MG63 (cell line): ENCODE measurements at regions not wholly inside any gene's neighbourhood (a gene's known extent, or its start where the extent isn't known, plus 50 kb on each side); places are given as distances from the start of the nearest gene placed in this dataset.

Experiments used
- DNase-seq: peaks from one replicate; pipeline ENCODE4 v3.0.0-alpha.2; 2020
- H3K27me3 ChIP-seq: fragments of 250-450 bp; sonication (Bioruptor Pico); 2 replicates; pipeline ENCODE4 v1.5.1; 2020; ENCODE audit warnings: mild to moderate bottlenecking, moderate library complexity
- H3K36me3 ChIP-seq: fragments of 250-450 bp; sonication (Bioruptor Pico); 2 replicates; pipeline ENCODE4 v1.5.1; 2020; ENCODE audit warnings: mild to moderate bottlenecking, moderate library complexity
- H3K4me3 ChIP-seq: fragments of 250-450 bp; sonication (Bioruptor Pico); 2 replicates; pipeline ENCODE4 v1.5.1; 2020; ENCODE audit warnings: mild to moderate bottlenecking, moderate library complexity
- H3K9me3 ChIP-seq: fragments of 250-450 bp; sonication (Bioruptor Pico); 2 replicates; pipeline ENCODE4 v1.5.1; 2020; ENCODE audit warnings: mild to moderate bottlenecking, moderate library complexity

DNA sequence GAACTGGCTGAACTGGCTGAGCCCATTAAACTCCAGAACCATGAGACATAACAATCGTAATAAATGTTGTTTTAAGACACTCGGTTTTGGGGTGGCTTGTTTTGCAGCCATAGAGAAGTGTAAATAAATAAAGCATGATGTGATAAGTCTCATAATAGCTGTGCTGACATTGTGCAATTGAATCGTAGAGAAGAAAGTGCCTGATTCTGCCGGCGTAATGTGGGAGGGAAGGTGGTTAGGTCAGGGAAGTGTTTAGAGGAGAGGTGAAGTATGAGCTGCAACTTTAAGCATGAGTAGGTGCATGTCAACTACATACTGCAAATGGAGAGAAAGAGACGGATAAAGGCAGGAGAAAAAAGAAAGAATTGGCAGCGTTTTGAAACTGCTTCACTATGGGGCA lies 217.1 kb downstream of the BLID start:
- no peaks in the 10 kb centered on the region for H3K36me3 ChIP-seq
- no peaks in the 10 kb centered on the region for H3K9me3 ChIP-seq
- H3K27me3 ChIP-seq: no peaks in the 10 kb centered on the region
- no peak for DNase-seq
- no peak overlapping the region for H3K4me3 ChIP-seq

DNA sequence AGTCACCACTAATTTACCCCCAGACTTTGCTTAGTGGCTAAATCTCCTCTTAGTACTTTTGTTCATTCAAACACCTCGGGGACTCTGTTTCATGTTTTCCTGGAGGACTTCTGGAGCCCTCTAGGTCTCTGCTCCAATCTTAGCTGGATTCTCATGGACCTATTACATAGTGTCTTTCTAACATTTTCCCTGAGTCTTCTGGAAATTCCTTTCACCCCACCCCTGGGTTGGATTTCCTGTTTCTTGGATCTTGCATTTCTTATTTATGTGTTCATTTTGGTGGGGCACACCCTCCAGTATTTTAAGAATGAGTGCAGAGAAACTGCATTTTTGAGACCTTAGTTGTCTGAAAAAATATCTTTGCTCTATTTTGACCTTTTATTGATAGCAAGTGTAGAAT lies 220.1 kb downstream of the BLID start:
- H3K4me3 ChIP-seq: no peak overlapping the region
- no peaks in the 10 kb centered on the region for H3K9me3 ChIP-seq
- H3K36me3 ChIP-seq: no peaks in the 10 kb centered on the region
- peak; percentile 20 for DNase-seq
- H3K27me3 ChIP-seq: no peaks in the 10 kb centered on the region

DNA sequence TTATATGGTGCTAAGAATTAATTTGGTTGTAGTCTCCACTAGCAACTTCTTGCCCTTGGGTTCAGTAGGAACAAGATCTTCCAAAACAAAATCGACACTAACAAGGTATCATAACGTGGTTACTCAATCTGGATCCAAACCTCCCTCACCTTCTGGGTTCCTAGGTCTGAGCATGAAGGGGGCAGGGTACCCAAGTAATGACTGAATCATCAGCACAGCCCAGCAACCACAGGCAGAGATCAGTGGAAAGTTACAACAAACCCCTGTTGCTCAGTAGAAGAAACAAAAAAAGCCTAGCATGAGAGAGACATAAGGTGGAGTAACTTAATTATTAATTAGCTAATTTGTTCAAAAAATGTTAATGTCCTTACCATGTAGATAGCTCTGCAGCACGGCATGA lies 221.4 kb downstream of the BLID start:
- DNase-seq: peak; percentile 13
- Histone ChIP-seq H3K27me3 (no peaks in the 10 kb centered on the region), H3K9me3 (no peaks in the 10 kb centered on the region), H3K4me3 (no peak overlapping the region), H3K36me3 (no peaks in the 10 kb centered on the region)

DNA sequence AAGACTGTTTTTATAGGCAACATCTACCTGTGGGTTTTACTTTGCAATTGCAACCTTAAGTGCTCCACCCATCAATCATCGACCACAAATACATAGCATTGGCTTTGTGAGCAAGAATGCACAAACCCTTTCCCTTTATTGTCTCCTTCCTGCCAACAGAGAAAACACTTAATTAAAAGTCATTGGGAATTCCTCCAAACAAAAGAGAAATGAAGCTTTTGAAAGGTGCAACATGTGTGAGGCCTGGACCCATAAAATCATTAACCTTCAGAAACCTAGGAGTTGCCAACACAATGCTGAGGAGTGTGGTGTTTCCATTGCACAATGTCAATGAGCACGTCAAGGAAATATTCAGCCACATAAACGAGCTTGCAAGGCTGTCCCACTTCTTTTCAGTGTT lies 223.2 kb downstream of the BLID start:
- H3K27me3 ChIP-seq: no peaks in the 10 kb centered on the region
- H3K9me3 ChIP-seq: no peaks in the 10 kb centered on the region
- no peak for DNase-seq
- no peak overlapping the region for H3K4me3 ChIP-seq
- H3K36me3 ChIP-seq: no peaks in the 10 kb centered on the region

DNA sequence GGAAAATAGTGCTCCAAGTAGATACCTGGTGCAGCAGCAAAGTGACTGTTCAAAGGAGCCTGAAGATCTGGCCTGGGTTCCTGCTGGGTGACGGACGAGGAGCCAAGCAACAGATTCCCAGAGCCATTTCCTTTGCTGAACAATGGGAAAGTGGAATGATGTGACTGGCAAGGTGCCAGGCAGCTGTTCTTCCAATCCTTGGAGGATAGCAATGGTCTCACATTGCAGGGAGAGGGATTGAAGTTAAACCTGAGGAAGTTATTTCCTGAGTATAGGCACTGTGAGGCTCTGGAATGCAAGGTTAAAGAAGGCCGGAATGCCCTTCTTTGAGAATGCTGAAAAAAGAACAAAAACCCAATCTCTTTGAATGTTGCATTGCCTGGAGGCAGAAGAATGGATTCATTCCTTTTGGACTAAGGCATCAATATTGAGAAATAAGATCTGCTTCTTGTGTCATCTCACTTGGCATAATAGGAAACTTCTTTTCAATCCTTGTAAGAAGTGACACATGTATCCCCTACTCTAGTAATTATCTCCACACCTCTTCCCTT lies 223.8 kb downstream of the BLID start:
- DNase-seq: no peak
- Histone ChIP-seq H3K36me3 (no peaks in the 10 kb centered on the region), H3K4me3 (no peak overlapping the region), H3K27me3 (no peaks in the 10 kb centered on the region), H3K9me3 (no peaks in the 10 kb centered on the region)

DNA sequence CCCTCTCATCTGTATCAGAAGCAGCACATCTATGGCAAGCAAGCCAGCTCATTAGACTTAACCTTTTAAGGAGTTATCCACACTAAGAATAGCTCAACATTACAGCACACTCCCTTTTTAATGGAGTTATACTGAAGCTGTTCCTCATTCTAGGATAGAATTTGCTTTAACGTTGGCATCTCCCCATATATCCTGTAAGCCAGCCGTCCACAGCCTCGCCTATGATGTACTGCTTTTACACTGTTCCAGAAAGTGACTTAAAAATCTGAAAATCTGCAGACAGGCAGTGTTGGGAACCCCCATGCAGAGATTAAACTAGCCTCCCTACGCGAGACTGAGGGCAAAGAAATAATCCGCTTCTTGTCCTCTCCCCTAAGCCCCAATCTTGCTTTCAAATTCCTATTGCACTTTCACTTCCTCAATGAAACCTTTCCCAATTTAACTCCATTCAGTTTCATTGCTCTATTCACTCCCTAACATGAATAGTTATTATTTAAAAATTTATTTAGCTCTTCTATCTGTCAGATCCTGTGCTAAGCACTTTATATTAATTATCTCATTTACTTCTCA lies 225.0 kb downstream of the BLID start:
- no peak overlapping the region for H3K4me3 ChIP-seq
- no peak for DNase-seq
- H3K9me3 ChIP-seq: no peaks in the 10 kb centered on the region
- no peaks in the 10 kb centered on the region for H3K36me3 ChIP-seq
- no peaks in the 10 kb centered on the region for H3K27me3 ChIP-seq

DNA sequence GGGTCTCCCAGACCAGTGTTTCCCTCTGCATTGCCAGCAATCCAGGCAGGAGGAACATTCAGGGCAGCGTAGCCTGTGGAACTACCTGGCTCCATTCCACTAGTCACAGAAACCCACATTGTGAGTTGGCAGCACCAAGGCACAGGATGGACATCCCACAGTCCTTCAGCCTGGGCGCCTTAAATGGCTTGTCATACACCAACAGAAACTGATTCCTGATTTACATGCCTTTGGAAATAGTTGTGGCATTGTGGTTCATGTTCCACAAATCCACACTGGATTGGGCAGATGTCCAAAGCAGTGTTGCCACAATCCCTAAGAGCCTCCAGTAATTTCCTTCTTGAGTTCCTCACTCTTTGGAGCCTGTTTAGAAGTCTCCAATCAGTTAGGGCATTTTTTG lies 225.6 kb downstream of the BLID start:
- no peak overlapping the region for H3K4me3 ChIP-seq
- H3K27me3 ChIP-seq: no peaks in the 10 kb centered on the region
- DNase-seq: peak; percentile 49
- H3K9me3 ChIP-seq: no peaks in the 10 kb centered on the region
- no peaks in the 10 kb centered on the region for H3K36me3 ChIP-seq

DNA sequence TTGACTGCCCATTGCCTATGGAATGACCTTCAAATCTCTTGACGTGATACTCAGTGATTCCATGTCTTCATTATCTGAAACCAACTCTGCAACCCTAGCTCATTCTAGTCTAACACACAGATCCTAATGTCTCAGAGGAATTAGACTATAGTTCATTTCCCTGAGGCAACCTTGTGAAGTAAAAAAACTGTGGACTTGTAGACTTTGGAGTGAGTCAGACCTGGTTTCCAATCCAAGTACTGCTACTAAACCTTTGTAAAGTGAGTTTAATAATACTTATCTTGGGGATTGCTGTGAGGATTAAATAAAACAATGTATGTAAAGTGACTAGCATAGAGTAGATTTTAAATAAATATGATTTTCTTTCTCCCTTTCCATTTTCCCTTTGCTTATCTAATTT lies 226.1 kb downstream of the BLID start:
- DNase-seq: no peak

DNA sequence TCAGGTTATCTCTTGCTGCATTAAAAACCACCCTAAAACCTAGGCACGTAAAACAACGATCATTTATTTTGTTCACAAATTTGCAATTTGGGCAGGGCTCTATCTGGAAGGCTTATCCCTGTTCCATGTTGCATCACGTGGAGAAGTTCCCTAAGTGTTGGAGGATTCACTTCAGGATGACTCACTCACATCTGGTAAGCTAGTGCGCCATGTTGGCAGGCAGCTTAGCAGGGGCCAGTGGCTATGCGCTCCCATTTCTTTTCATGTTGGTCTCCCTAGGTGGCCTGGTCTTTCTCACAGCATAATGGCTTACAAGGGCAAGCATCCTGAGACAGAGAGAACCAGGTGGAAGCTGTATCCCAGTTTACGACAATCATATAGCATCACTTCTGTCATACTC lies 226.8 kb downstream of the BLID start:
- no peak overlapping the region for H3K4me3 ChIP-seq
- H3K36me3 ChIP-seq: no peaks in the 10 kb centered on the region
- H3K27me3 ChIP-seq: no peaks in the 10 kb centered on the region
- no peaks in the 10 kb centered on the region for H3K9me3 ChIP-seq
- peak; percentile 27 for DNase-seq

More for the DNA sequence above, 226.1 kb downstream of the BLID start:
- H3K27me3 ChIP-seq: no peaks in the 10 kb centered on the region
- H3K4me3 ChIP-seq: no peak overlapping the region
- H3K36me3 ChIP-seq: no peaks in the 10 kb centered on the region
- no peaks in the 10 kb centered on the region for H3K9me3 ChIP-seq

DNA sequence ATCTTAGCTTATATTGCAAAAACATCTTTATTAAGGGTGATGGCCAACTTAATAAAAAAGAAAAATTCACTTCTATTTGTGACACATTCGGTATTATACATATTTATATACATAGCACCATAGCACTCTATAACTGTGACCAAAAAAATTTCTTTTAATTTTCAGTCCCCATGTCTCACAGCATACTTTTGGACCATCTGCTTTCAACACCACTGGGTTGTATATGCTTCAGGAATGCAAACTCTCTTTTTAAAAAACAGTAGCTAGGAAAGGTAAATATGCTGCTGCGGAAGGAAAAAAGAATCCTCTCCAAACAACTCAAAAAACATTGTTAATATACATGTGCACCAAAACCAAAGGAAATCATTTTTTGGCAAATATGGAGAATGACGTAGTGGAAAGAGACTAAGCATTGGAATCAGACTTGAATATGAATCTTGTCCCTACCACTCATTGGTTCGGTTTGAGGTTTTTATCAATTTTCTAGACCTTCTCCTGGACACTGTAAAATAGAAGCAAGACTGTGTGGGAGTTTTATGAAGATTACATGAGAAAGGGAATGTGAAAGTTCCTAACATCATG lies 227.9 kb downstream of the BLID start:
- H3K9me3 ChIP-seq: no peaks in the 10 kb centered on the region
- no peak for DNase-seq
- no peak overlapping the region for H3K4me3 ChIP-seq
- no peaks in the 10 kb centered on the region for H3K27me3 ChIP-seq
- H3K36me3 ChIP-seq: no peaks in the 10 kb centered on the region

DNA sequence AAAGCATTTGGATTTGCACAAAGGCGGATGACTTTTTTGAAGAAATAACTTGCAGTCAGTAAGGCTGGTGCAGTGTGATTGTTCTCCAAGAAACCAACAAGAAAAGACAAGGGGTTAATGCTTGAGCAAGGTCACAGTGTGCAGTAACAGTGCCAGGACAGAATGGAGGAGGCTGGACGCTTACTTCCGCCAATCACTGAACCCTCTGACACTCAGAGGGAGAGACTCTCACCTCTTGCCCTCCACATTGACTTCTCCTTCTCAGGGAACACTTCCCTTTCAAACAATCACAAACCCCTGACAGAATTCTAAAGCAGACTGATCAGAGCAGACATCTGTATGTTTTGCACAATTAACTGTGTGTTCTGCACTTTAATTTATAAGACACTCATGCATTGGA lies 228.4 kb downstream of the BLID start:
- H3K36me3 ChIP-seq: no peaks in the 10 kb centered on the region
- DNase-seq: no peak
- H3K9me3 ChIP-seq: no peaks in the 10 kb centered on the region

DNA sequence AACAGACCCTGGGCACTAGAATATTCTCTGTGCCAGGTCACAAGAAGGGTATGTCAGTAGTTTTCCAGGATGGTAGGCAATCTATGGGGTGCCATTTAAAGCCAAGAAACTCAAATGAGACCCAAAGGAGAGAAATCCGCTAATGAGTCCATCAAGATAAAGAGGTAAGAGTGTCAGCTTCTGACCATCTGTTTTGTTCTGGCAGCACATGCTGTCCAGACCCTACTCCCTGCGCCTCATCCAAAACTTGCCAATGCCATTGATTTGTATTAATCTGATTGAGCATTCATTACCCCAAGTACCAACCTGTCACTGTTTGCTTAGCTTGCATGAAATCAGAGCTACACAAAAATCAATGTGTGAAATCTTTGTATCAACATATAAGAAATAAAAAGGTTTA lies 229.0 kb downstream of the BLID start:
- H3K4me3 ChIP-seq: no peak overlapping the region
- H3K9me3 ChIP-seq: no peaks in the 10 kb centered on the region
- H3K36me3 ChIP-seq: no peaks in the 10 kb centered on the region
- H3K27me3 ChIP-seq: no peaks in the 10 kb centered on the region
- no peak for DNase-seq

More for the DNA sequence above, 228.4 kb downstream of the BLID start:
- no peaks in the 10 kb centered on the region for H3K27me3 ChIP-seq
- H3K4me3 ChIP-seq: no peak overlapping the region

DNA sequence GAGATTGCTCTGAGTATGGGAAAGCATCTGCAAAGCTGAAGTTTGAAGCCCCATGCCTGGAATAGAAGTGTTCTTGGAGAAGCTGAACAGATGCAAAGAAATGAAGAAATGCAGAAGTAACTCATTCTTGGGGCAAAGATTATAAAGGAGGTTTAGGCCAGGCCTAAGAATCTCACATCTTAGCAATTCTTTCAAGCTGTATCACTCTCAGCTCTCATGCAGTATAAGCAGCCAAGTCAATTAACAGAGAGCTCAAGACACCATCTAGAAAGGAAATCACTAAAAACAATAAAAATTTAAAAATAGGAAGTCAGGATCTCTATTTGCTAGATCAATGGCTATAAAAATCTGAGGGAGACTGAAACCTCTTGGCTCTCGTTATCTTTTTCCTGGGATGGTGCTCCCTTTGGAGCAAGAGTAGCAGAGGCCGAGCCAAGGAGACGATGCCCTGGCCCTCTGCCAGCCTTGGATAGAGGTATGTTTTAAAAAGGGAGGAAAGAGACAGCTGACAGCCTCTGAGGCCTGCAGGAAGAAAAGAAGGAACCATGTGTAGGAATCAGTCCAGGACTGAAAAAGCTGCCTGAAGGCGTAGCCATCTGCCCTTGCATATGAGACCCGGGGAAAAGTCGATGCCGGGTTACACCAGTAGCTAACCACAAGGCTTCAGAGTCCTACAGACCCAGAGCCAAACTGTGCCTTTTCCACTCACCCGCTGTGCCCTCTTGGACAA lies 229.8 kb downstream of the BLID start:
- Histone ChIP-seq H3K27me3 (no peaks in the 10 kb centered on the region), H3K4me3 (no peak overlapping the region), H3K36me3 (no peaks in the 10 kb centered on the region), H3K9me3 (no peaks in the 10 kb centered on the region)
- DNase-seq: no peak

DNA sequence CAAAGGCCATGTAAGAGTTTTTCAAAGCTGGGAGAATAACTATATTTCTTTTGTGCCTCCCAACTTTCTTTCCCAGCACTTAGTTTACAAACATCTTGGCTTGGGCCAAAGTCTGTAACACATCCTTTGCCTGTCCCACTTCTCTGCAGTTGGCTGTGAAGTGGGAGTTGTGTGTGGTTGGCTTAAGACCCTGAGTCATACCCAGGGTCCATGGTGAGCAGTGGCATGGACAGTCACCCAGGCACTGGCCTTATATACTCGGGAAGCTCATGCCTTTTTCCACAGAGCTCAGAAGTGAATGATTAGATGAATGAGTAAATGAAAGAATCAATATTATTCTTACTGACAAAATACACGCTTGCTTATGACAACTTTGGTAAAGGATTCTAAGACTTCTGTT lies 231.4 kb downstream of the BLID start:
- H3K27me3 ChIP-seq: no peaks in the 10 kb centered on the region
- no peak overlapping the region for H3K4me3 ChIP-seq
- H3K36me3 ChIP-seq: no peaks in the 10 kb centered on the region
- no peaks in the 10 kb centered on the region for H3K9me3 ChIP-seq
- no peak for DNase-seq

DNA sequence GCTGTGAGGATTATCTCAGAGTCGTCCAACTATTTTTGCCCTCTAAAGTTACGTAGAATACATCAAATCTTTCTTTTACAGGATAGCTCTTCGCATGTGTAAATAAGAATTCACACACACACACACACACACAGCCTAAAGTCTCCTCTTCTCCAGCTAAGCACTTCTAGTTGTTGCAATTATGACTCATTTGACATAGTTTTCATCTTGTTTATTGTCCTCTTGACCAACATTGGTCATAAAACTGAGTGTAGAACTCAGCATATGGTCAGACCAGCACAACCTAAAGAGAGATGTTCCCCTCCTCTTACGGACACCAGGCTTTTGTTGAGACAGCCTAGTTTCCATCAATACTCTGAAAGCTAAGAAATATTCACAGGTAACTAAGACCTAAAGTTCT lies 234.2 kb downstream of the BLID start:
- H3K27me3 ChIP-seq: no peaks in the 10 kb centered on the region
- no peaks in the 10 kb centered on the region for H3K36me3 ChIP-seq
- DNase-seq: no peak
- no peak overlapping the region for H3K4me3 ChIP-seq
- no peaks in the 10 kb centered on the region for H3K9me3 ChIP-seq

DNA sequence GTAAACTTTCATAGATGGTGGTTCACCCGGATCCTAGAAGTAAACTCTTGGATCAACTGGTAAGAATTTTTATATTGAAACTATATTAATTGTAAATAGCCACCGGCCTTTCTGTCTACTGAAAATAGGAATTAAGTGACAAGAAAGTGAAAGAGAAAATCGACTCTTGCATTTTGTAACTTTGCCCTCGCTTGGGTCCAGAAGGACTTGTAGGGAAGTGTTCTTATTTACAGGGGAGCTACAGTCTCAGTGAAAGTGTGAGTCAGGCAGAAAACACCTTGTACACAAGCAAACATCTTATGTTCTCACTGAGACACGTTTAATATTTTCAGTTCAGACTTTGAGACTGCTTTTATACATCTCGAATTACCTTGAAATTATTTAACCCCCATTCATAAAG lies 238.9 kb downstream of the BLID start:
- Histone ChIP-seq H3K36me3 (no peaks in the 10 kb centered on the region), H3K9me3 (no peaks in the 10 kb centered on the region), H3K27me3 (no peaks in the 10 kb centered on the region), H3K4me3 (no peak overlapping the region)
- DNase-seq: no peak

DNA sequence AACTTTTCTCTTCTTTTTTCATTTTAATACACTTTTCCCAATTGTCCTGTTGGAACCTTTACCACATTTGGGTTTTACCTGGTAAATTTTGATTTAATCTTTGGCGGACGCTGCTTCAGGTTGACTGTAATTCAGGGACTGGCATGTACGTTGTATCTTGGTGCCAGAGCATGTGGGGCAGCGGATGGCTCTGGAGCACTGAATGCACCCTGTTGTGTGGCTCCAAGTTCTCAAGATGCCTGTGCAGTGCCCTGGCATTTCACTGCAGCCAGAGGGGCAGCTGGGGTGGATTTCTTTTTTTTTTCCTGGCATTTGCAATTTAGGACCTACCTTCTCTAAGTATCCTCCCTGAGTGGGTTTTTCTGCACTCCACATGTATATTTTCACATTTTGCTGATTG lies 242.2 kb downstream of the BLID start:
- H3K9me3 ChIP-seq: no peaks in the 10 kb centered on the region
- no peak for DNase-seq
- no peaks in the 10 kb centered on the region for H3K36me3 ChIP-seq
- no peak overlapping the region for H3K4me3 ChIP-seq
- H3K27me3 ChIP-seq: no peaks in the 10 kb centered on the region

DNA sequence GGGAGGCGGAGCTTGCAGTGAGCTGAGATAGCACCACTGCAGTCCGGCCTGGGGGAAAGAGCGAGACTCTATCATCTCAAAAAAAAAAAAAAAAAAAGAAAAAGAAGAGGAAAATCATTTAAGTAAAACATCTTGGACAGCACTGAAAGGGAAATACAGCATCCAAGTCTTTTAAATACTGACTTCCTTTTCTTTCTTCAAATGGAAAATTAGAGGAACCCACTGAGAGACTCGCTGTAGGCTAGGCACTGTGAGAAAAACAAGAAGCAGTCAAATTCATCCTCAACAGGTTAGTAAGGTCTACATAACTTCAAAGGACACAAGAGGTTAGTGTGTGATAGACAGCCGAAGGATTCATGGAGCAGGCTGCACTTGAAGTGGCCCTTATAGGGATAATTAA lies 243.7 kb downstream of the BLID start:
- Histone ChIP-seq H3K27me3 (no peaks in the 10 kb centered on the region), H3K9me3 (no peaks in the 10 kb centered on the region), H3K36me3 (no peaks in the 10 kb centered on the region), H3K4me3 (no peak overlapping the region)
- no peak for DNase-seq
